ENCODE measurements at regions not wholly inside any gene's neighbourhood (a gene's known extent, or its start where the extent isn't known, plus 50 kb on each side); places are given as distances from the start of the nearest gene placed in this dataset.
"Not testable (repeated sequence)": the region's sequence is repeated elsewhere in the genome, so short reads cannot be mapped to it uniquely, and the experiment has no call there.

DNA sequence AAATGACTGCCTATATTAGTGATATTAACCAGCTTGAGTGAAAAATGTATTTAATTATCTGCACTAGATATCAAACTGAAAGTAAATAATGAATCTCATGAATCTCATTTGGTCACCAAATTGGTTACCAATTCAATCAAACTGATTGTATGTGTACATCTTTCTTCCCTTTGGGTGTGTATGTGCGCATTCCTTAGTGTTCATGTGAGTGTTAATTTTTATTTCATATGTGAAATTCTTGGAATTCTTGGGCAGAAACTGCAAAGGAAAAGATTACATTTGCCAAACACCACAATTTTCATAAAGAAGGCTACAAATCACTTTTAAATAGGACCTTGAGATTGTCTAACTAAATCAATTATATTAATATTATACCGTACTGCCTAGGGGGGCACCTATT lies 648.4 kb upstream of the MARCKS start:
- DNase-seq: no peak
- no peaks in the 10 kb centered on the region for H3K4me1 Mint-ChIP-seq
- H3K4me3 Mint-ChIP-seq: no peak overlapping the region
- no peaks in the 10 kb centered on the region for H3K36me3 Mint-ChIP-seq
- H3K27me3 Mint-ChIP-seq: no peaks in the 10 kb centered on the region
- no peak for ATAC-seq
- H3K27ac Mint-ChIP-seq: no peak overlapping the region
- CTCF ChIA-PET: no interaction called here
- no peaks in the 10 kb centered on the region for H3K9me3 Mint-ChIP-seq (ENCODE audit: low read depth)

DNA sequence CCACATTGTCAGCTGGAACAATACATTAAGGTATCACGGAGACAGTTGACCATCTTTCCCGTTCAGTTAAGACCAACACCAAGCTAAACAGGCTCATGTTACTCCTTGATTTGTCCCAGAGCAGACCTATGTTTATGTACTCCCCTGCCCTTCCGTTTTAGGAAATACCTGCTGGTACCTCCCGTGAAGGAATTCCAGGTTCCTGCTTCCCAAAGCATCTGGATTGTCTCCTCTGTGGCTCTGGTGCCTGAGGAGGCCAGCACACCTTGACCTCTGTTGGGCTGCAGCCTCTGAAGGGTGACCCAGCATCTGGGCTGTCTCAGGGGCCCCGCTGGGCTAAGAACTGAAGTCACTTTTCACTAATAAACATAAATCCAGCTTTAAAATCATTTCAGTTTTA lies 647.8 kb upstream of the MARCKS start:
- H3K4me3 Mint-ChIP-seq: no peak overlapping the region
- no peak for DNase-seq
- no peaks in the 10 kb centered on the region for H3K9me3 Mint-ChIP-seq (ENCODE audit: low read depth)
- ATAC-seq: no peak
- H3K4me1 Mint-ChIP-seq: no peaks in the 10 kb centered on the region
- no peak overlapping the region for H3K27ac Mint-ChIP-seq
- CTCF ChIA-PET: no interaction called here
- H3K36me3 Mint-ChIP-seq: no peaks in the 10 kb centered on the region
- no peaks in the 10 kb centered on the region for H3K27me3 Mint-ChIP-seq

DNA sequence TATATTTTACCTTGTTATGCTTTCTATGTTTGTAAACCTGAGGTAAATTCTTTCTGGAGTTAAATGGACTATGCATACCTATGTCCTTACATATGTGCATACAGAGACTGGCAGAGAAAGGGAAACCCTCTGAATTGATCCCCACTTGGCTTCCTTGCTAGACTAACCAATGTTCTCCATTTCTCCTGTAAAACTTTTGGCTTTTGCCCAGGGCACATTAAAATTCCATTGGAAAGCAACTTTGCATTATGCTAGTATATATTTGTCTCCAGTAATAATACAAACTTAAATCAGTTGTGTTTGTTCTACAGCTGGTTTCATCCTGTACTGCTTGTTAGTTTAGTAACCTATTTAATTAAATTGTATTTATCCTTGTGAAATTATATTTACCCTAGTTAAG lies 646.0 kb upstream of the MARCKS start:
- no peaks in the 10 kb centered on the region for H3K36me3 Mint-ChIP-seq
- DNase-seq (no peak), ATAC-seq (no peak)
- H3K9me3 Mint-ChIP-seq (ENCODE audit: low read depth): no peaks in the 10 kb centered on the region
- CTCF ChIA-PET: no interaction called here
- H3K27me3 Mint-ChIP-seq: no peaks in the 10 kb centered on the region
- H3K4me1 Mint-ChIP-seq: no peaks in the 10 kb centered on the region
- H3K4me3 Mint-ChIP-seq: no peak overlapping the region
- H3K27ac Mint-ChIP-seq: no peak overlapping the region

DNA sequence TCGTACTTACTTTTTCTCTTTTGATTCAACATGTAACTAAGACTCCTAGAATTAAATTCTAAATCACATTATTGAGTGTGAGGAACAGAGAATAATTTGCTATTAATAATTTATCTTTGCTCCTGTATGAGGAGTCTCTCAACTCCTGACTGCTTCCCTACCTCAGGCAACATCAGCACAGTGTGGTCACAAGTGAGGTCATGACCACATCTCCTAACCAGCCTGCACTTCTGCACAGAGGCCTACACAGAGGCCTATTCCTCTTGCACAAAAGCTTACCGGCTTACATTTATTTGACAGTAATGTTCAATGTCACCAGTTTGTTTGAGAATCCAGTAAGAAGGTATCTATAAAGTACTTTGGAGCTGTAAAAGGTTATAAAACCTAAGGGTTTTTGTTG lies 637.4 kb upstream of the MARCKS start:
- Mint-ChIP-seq H3K4me1 (no peaks in the 10 kb centered on the region), H3K27me3 (no peaks in the 10 kb centered on the region), H3K9me3 (ENCODE audit: low read depth) (peaks cover 9% of the 10 kb centered on the region), H3K4me3 (no peak overlapping the region), H3K27ac (no peak overlapping the region), H3K36me3 (no peaks in the 10 kb centered on the region)
- CTCF ChIA-PET: no interaction called here
- DNase-seq: no peak
- no peak for ATAC-seq

DNA sequence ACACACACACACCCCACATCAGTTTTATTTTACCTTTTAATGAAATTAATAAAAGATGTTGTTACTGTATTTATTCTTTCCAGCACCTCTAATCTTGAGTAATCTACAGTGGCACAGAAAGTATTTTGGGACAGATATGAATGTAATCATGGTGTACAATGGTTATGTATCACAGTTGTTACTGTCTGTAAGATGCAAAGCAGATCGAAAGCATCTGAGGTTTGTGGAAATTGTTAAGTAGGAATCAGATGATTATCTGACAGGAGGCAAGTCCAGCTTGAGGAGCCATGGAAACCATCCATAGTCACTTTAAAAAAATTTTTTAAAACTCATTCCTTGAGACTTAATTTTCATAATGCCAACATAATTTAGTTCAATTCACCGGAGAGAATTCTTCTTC lies 636.3 kb upstream of the MARCKS start:
- H3K36me3 Mint-ChIP-seq: no peaks in the 10 kb centered on the region
- no peak overlapping the region for H3K4me3 Mint-ChIP-seq
- H3K9me3 Mint-ChIP-seq (ENCODE audit: low read depth): peaks cover 9% of the 10 kb centered on the region
- CTCF ChIA-PET: no interaction called here
- ATAC-seq: no peak
- no peak overlapping the region for H3K27ac Mint-ChIP-seq
- DNase-seq: no peak
- H3K4me1 Mint-ChIP-seq: no peaks in the 10 kb centered on the region
- H3K27me3 Mint-ChIP-seq: no peaks in the 10 kb centered on the region

DNA sequence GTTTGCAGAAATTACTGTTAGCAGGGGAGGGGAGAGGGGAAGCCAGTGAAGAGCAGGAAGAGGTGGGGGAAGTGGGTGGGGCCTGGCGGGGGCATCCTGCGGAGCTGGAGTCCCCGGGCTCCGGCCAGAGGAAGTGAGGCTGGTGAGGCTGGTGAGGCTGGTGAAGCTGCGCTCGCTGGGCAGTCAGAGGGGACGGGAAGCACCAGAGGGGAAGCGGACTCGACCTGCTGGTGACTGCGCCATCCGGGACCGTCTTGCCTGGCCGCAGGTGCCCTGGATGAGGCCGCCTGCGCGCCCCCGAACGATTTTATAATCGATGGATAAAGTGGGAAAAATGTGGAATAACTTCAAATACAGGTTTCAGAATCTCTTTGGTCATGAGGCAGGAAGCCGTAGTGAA lies 635.3 kb upstream of the MARCKS start:
- Mint-ChIP-seq H3K36me3 (no peaks in the 10 kb centered on the region), H3K27me3 (no peaks in the 10 kb centered on the region), H3K27ac (no peak overlapping the region), H3K4me3 (no peak overlapping the region), H3K4me1 (no peaks in the 10 kb centered on the region), H3K9me3 (ENCODE audit: low read depth) (peaks cover 9% of the 10 kb centered on the region)
- no peak for DNase-seq
- no peak for ATAC-seq
- CTCF ChIA-PET: no interaction called here

DNA sequence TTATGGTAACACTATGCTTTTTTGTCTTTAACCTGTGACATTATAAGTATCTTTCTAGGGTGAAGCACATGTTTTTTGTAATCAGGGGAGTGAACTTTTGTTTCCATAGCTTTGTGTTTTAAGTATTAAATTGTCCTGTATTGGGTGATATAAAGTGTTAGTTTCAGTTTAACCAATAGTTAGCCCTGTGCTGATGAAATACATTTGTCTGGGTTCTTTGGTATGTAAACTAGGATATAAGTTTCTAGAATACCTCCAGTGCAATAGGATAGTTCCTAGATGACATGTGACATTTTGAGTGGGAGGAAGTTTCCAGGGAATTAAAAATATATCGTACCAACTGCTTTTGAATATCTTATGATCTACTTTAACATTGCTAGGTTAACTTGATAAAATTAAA lies 611.0 kb upstream of the MARCKS start:
- no peak for DNase-seq
- Mint-ChIP-seq H3K27me3 (no peaks in the 10 kb centered on the region), H3K27ac (no peak overlapping the region), H3K36me3 (no peaks in the 10 kb centered on the region), H3K9me3 (ENCODE audit: low read depth) (no peaks in the 10 kb centered on the region), H3K4me1 (no peaks in the 10 kb centered on the region), H3K4me3 (no peak overlapping the region)
- CTCF ChIA-PET: no interaction called here
- ATAC-seq: no peak

DNA sequence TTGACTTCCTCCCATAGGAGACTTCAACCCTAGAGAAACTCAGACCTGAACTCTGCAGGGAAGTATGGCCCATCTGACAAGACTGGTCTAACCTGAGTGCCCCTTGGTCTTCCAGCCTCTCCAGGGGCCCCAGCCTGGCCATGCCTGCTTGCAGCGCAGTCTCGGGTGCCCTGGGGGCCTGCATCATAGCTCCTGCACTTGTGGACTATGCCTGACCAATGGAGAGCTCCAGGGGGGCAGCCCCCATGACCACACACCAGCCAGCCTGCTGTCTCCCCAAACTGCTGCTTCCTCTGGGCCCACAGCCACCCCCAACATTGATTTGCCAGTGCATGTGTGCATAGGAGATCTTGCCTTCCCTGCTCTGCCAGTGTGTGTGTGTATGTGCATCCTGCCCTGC lies 608.6 kb upstream of the MARCKS start:
- CTCF ChIA-PET: no interaction called here

DNA sequence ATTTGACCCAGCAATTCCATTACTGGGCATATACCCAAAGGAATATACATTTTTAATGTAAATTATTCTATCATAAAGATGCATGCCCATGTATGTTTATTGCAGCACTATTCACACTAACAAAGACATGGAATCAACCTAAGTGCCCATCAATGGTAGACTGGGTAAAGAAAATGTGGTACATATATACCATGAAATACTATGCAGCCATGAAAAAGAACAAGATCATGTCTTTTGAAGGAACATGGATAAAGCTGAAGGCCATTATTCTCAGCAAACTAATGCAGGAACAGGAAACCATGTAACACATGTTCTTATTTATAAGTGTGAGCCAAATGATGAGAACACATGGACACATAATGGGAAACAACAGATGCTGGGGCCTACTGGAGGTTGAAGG lies 603.0 kb upstream of the MARCKS start:
- H3K4me3 Mint-ChIP-seq, DNase-seq, CTCF ChIA-PET, H3K36me3 Mint-ChIP-seq, ATAC-seq, H3K4me1 Mint-ChIP-seq, H3K27ac Mint-ChIP-seq, H3K27me3 Mint-ChIP-seq: not testable (repeated sequence)
- H3K9me3 Mint-ChIP-seq (ENCODE audit: low read depth): peaks cover 11% of the 10 kb centered on the region

More for the DNA sequence above, 608.6 kb upstream of the MARCKS start:
- DNase-seq (no peak), ATAC-seq (no peak)
- Mint-ChIP-seq H3K9me3 (ENCODE audit: low read depth) (peaks cover 5% of the 10 kb centered on the region), H3K4me1 (no peaks in the 10 kb centered on the region), H3K27ac (no peak overlapping the region), H3K27me3 (no peaks in the 10 kb centered on the region), H3K4me3 (no peak overlapping the region), H3K36me3 (no peaks in the 10 kb centered on the region)

DNA sequence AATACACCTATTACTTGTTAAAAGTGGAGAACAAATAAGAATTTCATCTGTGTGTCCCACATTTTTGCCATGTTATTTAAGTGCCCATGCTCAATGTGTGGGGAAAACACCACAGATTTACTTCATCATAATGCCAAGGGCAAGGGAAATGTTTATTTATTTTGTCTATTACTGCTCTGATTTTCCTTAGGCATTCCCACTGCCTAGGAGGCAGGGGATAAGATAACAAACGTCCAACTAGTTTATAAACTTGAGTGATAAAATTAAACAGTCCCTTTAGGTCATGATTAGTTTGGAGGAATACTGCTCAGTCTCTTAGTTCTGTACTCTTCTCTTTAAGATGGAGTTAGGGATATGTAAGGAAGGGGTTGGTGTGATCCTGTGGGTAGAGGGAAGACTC lies 598.4 kb upstream of the MARCKS start:
- Mint-ChIP-seq H3K27me3 (no peaks in the 10 kb centered on the region), H3K4me3 (no peak overlapping the region), H3K4me1 (no peaks in the 10 kb centered on the region), H3K9me3 (ENCODE audit: low read depth) (peaks cover 4% of the 10 kb centered on the region), H3K36me3 (no peaks in the 10 kb centered on the region), H3K27ac (no peak overlapping the region)
- no peak for DNase-seq
- no peak for ATAC-seq
- CTCF ChIA-PET: no interaction called here

DNA sequence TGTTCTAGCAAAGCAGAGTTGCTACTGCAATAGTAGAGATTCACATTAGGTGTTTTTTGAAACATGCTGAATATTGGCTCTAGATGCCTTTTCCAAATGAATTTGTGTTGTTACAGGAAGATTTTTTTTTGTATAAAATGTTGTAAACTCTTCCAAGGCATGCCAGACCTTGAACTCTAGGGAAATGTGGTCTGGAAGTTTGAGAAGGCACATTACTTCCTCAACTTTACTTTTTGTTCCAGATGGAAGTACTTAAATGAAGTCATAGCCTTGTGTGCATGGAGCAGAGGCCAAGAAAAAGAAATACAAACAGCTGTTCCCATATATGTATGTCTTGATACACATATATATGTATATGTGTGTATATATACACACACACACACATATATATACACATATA lies 585.7 kb upstream of the MARCKS start:
- ATAC-seq (no peak), DNase-seq (no peak)
- CTCF ChIA-PET: no interaction called here
- H3K36me3 Mint-ChIP-seq: no peaks in the 10 kb centered on the region
- no peaks in the 10 kb centered on the region for H3K4me1 Mint-ChIP-seq
- peaks cover 6% of the 10 kb centered on the region for H3K9me3 Mint-ChIP-seq (ENCODE audit: low read depth)
- H3K4me3 Mint-ChIP-seq: no peak overlapping the region
- no peak overlapping the region for H3K27ac Mint-ChIP-seq
- H3K27me3 Mint-ChIP-seq: no peaks in the 10 kb centered on the region

DNA sequence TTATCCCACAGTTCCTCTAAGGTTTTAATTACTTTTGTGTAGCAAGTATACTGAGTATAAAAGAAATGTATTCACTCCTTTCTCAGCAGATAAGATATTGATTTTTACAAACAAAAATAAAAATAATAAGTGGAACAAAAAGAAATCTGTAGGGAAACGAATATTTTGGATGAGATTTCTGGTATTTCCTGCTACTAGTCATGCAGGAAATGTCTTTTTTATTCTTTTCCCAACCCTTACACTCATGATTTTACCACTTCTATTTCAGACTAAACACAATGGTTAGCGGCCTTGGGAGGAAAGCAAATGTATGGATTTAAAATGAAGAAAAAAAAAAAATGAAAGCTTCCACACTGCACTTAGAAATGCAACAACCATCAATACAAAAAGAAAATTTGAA lies 580.5 kb upstream of the MARCKS start:
- CTCF ChIA-PET: no interaction called here
- Mint-ChIP-seq H3K36me3 (no peaks in the 10 kb centered on the region), H3K4me1 (no peaks in the 10 kb centered on the region), H3K27ac (no peak overlapping the region), H3K27me3 (no peaks in the 10 kb centered on the region), H3K4me3 (no peak overlapping the region), H3K9me3 (ENCODE audit: low read depth) (peaks cover 3% of the 10 kb centered on the region)
- ATAC-seq (no peak), DNase-seq (no peak)

DNA sequence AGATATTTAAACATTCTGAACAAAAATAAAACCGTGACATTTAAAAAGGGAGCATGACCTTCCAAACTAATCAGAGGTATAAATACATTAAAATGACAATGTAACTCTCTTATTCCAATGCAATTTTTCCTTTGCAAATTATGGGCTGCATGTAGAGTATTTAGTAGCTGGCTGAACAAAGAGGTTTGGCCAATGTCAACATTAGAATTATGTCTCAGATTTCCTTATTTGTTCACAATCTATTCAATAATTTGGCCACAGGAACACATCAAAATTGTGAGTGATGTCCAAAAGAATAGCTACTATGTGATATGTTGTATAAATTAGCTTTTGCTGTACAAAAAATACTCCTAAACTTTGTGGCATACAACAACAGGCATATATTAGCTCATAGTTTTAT lies 580.0 kb upstream of the MARCKS start:
- no peak overlapping the region for H3K27ac Mint-ChIP-seq
- no peak for DNase-seq
- H3K4me1 Mint-ChIP-seq: no peaks in the 10 kb centered on the region
- CTCF ChIA-PET: no interaction called here
- H3K27me3 Mint-ChIP-seq: no peaks in the 10 kb centered on the region
- no peaks in the 10 kb centered on the region for H3K36me3 Mint-ChIP-seq
- ATAC-seq: no peak
- peaks cover 3% of the 10 kb centered on the region for H3K9me3 Mint-ChIP-seq (ENCODE audit: low read depth)
- H3K4me3 Mint-ChIP-seq: no peak overlapping the region

DNA sequence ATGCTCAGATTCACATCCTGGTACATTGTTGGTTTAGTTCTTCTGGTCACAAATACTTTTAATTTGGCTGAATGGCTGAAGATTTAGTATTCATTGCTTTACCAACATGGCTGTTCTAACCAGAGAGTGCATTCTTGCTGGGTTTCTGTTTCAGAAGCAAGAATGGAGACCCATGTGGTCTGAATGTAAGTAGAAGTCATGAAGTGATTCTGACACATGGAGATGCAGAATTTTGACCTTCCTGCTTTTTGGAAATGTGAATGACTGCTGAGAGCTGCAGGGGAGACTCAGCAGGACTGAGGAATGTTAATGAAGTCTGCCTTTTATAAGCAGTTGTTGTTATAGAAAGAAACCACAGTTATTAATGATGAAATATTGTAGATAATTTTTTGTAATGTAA lies 576.1 kb upstream of the MARCKS start:
- DNase-seq (no peak), ATAC-seq (no peak)
- Mint-ChIP-seq H3K27me3 (no peaks in the 10 kb centered on the region), H3K9me3 (ENCODE audit: low read depth) (peaks cover 4% of the 10 kb centered on the region), H3K4me3 (no peak overlapping the region), H3K4me1 (no peaks in the 10 kb centered on the region), H3K27ac (no peak overlapping the region), H3K36me3 (no peaks in the 10 kb centered on the region)
- CTCF ChIA-PET: interaction anchor here (1.2 kb wide), 1 partner anchor 15 kb away, joined by 3 read pairs; no protein-coding TSS in a partner anchor

DNA sequence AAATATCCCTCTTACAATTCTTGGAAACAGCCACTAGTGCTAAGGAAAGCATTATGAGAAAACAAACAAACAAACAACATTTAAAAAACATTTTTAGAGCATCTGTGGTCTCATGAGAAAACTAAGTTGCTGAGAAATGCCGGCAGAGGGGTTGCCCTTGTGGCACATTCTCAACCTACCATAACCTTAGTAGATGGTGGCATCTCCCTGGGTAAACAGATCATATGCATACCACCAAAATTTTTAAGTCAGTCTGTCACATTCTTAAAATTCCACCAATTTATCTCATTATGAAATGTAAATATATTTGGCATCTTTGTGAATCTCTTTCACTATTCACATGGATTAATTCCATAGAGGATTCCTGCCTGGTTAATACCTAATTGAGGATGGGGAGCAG lies 575.7 kb upstream of the MARCKS start:
- ATAC-seq: no peak
- no peaks in the 10 kb centered on the region for H3K4me1 Mint-ChIP-seq

More for the DNA sequence above, 575.7 kb upstream of the MARCKS start:
- no peaks in the 10 kb centered on the region for H3K36me3 Mint-ChIP-seq
- CTCF ChIA-PET: interaction anchor here (1.2 kb wide), 1 partner anchor 14 kb away, joined by 3 read pairs; no protein-coding TSS in a partner anchor
- no peak overlapping the region for H3K4me3 Mint-ChIP-seq
- peaks cover 4% of the 10 kb centered on the region for H3K9me3 Mint-ChIP-seq (ENCODE audit: low read depth)
- no peak overlapping the region for H3K27ac Mint-ChIP-seq
- H3K27me3 Mint-ChIP-seq: no peaks in the 10 kb centered on the region
- no peak for DNase-seq
